ENCODE measurements at regions not wholly inside any gene's neighbourhood (a gene's known extent, or its start where the extent isn't known, plus 50 kb on each side); places are given as distances from the start of the nearest gene placed in this dataset.

GRCh38 chr4:116573540-116573939 is 511.8 kb downstream of the TRAM1L1 start:
- TF ChIP-seq, protein P1, sequence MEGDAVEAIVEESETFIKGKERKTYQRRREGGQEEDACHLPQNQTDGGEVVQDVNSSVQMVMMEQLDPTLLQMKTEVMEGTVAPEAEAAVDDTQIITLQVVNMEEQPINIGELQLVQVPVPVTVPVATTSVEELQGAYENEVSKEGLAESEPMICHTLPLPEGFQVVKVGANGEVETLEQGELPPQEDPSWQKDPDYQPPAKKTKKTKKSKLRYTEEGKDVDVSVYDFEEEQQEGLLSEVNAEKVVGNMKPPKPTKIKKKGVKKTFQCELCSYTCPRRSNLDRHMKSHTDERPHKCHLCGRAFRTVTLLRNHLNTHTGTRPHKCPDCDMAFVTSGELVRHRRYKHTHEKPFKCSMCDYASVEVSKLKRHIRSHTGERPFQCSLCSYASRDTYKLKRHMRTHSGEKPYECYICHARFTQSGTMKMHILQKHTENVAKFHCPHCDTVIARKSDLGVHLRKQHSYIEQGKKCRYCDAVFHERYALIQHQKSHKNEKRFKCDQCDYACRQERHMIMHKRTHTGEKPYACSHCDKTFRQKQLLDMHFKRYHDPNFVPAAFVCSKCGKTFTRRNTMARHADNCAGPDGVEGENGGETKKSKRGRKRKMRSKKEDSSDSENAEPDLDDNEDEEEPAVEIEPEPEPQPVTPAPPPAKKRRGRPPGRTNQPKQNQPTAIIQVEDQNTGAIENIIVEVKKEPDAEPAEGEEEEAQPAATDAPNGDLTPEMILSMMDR (IDR thresholded peaks at IDR 0.05), result no peak
- TF ChIP-seq POLR2A (IDR thresholded peaks at IDR 0.05), result no peak
